NCI-H226 (cell line): ENCODE measurements at regions not wholly inside any gene's neighbourhood (a gene's known extent, or its start where the extent isn't known, plus 50 kb on each side); places are given as distances from the start of the nearest gene placed in this dataset.
"Not testable (repeated sequence)": the region's sequence is repeated elsewhere in the genome, so short reads cannot be mapped to it uniquely, and the experiment has no call there.

ENCODE experiments used
- DNase-seq: peaks from one replicate; pipeline ENCODE4 v3.0.0-alpha.2; 2015

DNA sequence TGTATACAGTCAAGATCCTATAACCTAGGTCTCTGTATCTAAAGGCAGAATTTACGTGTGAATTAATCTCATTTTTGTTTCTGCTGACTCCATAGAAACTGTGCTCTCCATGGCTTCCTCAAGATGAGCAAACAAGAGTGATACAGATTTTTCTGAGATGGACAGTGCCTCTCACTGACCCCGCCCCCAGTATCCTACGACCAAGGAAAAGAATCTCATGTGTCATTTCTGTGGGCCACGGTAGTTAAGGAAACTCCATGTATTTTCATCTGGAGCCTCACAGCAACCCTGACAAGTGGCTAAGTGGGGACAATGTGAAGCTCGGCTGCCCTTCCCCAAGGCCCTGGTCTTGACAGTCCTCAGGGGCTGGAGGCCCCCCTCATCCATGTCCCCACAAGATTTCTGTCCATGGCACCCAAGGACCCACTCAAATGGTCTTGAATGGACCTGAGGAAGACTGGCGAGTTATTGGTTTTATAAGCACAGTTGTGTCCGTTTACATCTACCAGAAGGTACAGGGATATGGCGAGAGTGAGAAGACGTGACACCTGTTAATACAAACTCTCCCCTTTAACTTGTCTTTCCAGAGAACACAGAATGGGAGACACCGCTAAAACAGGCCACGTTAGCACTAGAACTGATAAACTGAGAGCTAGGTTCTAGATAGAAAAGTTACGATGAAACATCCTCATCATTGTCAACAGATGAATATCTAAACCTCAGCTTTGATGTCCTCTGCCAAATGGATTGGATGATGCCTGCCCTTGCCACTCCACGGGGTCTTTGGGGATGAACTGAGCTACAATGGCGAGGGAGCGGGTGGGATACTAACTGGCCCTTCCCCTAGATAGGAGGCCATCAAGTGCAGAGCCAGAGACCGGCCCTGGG lies 108.4 kb upstream of the EGLN3 start:
- DNase-seq, result no peak

- no peak for DNase-seq
These were observed 107.6 kb upstream of the EGLN3 start for GRCh38 chr14:34058510-34058909.

DNA sequence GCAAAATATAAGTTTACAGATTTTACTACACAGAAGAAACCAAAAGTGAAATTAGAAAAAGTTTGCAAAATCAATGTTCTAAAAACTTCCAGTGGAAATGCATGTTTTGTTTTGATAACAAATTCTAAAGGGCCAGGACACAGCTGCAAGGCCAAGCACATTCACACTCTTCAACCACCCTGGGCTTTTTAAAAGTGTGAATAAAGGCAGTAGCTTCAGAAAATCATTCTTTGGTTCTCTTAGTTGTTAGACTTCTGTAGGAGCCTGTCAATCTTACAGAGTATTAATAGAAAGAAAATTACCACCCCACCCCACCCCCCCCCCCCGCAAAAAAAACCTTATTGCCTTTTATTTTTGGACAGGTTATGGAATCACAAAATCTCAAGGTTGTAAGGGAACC lies 105.2 kb upstream of the EGLN3 start:
- no peak for DNase-seq

GRCh38 chr14:34055157-34055950 lies 104.5 kb upstream of the EGLN3 start:
- DNase-seq, result no peak

GRCh38 chr14:34053666-34054065 lies 102.8 kb upstream of the EGLN3 start:
- DNase-seq, result peak; percentile 95

DNA sequence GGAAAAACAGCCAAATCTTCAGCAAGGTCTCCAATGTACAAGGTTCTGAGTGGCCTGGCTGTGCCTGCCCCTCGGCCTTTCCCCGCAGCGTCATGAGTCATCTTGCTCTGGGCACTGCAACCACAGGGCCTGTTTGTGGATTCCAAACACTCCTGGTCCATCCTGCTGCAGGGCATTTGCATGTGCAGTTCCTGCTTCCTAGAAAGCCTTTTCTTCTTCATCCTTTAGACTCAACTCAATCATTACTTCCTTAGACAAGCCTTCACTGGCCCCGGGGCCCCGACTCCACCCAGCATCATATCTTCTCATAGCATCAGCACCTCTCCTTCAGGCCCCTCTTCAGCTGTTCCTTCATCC lies 101.8 kb upstream of the EGLN3 start:
- DNase-seq, result peak; percentile 87

DNA sequence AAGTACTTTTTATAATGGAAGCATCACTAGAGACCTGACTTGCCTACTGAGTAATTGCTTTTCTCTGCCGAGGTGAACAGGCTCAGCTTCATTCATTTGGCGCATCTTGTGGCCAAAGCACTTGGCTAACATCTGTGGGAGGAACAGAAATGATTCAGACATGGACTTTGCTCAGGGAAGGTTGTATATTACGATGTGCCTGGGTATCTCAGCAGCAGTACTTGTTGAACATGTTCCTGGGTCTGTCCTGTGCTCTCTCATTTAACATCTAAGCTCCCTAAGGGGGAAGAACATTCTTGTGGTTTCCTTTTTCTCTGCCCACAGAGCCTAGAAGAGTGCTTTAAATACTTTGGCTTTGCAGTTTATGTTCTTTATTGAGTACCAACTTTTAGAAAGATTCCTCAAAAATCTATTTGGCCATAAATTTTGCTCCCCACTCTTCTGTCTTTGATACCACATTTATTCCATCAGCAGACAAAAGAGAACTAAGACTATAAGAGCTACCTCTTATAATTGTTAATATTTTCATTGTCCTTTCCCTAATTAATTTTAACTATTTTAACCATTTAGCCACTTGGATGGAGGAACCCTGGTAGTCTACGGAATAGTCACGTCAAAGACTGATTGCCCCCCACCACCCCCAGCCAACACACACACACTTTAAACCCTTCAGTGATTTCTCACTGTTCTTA lies 101.2 kb upstream of the EGLN3 start:
- peak; percentile 95 for DNase-seq

DNA sequence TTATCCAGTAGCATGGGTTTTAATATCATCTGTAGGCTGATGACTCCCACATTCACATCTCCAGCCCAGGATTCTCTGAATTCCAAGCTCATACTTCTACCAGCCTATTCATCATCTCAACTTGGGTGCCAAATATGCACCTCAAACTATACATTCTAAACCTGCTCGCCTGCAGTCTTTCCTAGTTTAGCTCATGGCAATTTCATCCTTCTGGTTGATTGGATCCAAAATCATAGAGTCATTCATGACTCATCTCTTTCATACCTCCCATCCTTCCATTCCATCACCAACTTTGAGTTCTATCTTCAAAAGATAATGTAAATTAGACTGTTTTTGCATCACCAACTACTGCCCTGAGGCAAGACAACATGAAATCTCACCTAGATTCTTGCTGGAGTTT lies 99.7 kb upstream of the EGLN3 start:
- DNase-seq, result peak; percentile 96

- no peak for DNase-seq
These were observed 98.9 kb upstream of the EGLN3 start for GRCh38 chr14:34049790-34050189.

GRCh38 chr14:34049187-34049586 lies 98.3 kb upstream of the EGLN3 start:
- DNase-seq, result not testable (repeated sequence)

- DNase-seq, result no peak
These were observed 96.1 kb upstream of the EGLN3 start for GRCh38 chr14:34046799-34047520.

GRCh38 chr14:34044666-34045306 lies 93.9 kb upstream of the EGLN3 start:
- no peak for DNase-seq

- no peak for DNase-seq
These were observed 93.4 kb upstream of the EGLN3 start for GRCh38 chr14:34044373-34044637.

GRCh38 chr14:34043627-34044372 lies 92.9 kb upstream of the EGLN3 start:
- peak; percentile 49 for DNase-seq

- no peak for DNase-seq
These were observed 90.3 kb upstream of the EGLN3 start for GRCh38 chr14:34041220-34041619.

- DNase-seq, result no peak
These were observed 89.9 kb upstream of the EGLN3 start for GRCh38 chr14:34040766-34041165.

DNA sequence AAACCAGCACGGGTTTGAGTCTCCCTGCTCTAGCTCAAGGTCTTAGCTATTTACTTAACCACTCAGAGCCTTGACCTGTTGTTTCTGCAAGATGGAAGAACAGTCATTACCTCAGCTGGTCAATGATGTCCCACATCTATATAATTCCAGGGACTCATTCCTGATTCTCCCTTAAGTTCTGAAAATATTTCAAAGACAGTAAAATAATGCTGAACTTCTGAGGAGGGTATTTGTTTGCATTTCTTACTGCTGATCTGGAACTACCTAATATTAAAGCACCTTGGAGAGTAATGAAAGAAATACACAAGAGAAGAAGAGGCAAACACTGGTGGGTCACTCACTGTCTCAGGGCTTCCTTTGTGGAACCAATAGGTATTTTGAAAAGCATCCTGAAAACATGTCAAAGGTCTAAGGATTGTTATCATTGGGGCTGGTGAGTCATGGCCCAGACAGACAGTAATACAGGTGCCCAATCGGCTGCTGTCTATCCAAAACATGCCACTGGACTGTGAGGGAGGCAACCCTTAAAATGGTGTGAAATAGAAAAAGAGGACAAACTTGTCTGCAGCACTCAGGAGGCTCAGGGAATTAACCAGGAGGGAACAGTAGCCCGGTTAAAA lies 88.7 kb upstream of the EGLN3 start:
- no peak for DNase-seq

DNA sequence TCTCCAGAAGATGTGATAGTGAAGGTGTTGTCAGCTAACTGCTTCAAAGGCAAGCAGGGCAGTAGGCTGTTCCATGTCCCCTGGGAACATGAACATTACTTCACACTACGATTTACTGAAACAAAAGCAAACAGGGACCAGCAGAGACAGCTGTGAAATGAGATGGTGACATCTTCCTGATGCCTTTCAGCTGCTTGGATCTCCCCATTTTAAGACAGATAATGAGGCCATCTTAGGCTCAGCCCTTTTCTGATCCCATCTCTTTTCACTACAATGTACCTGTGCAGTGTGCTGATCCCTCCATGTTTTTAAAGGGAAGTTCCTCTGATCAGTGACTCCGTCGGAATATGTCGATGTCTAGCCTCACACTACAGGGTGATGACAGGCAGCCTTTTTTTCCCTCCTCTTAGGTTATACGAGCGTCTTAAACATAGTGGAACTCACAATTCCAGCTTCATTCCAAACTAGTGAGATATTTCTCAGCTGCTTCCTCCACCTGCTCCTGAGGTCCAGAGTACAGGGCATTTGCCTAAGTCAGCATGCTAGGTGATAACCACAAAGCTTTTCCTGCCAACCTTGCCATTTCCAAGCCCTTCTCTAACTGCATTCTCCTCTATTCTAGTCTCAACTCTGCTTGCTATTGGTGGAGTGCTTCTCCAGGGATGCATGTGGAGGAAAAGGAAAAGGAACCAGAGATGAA lies 87.6 kb upstream of the EGLN3 start:
- peak; percentile 65 for DNase-seq

GRCh38 chr14:34036319-34036766 lies 85.5 kb upstream of the EGLN3 start:
- no peak for DNase-seq

- no peak for DNase-seq
These were observed 85.0 kb upstream of the EGLN3 start for GRCh38 chr14:34035934-34036250.
